Caco-2 (cell line): ENCODE measurements at regions not wholly inside any gene's neighbourhood (a gene's known extent, or its start where the extent isn't known, plus 50 kb on each side); places are given as distances from the start of the nearest gene placed in this dataset.
A peak's percentile ranks its signal among the peaks of the same experiment; 100 is the strongest.

Experiments
- BruUV-seq: library from RNA; stranded (reverse); fragments of 400-500 nt; replicated peaks from 2 replicates; lab custom pipeline; 2021; lab: Mats Ljungman, UMichigan
- CTCF ChIA-PET: fragments of 300-600 bp; sonication (Branson Sonifier 250); formaldehyde crosslinking; loops from one replicate; lab custom pipeline; 2022; ENCODE audit warnings: antibody characterized with exemption; lab: Charles Lee
- POLR2A ChIA-PET: fragments of 300-600 bp; sonication (Branson Sonifier 250); formaldehyde crosslinking; loops from one replicate; lab custom pipeline; 2022; ENCODE audit warnings: antibody characterized with exemption; lab: Charles Lee
- DNase-seq, 2 experiments: peaks; one replicate each; pipeline versions ENCODE4 v3.0.0 to v3.0.0-alpha.2; 2020 to 2022
- H3K27me3 ChIP-seq: replicated peaks from 2 replicates; pipeline ENCODE4 v1.6.0; 2011; ENCODE audit warnings: low read length; ENCODE audit not compliant: control insufficient read depth, insufficient read depth
- H3K36me3 ChIP-seq: 2 replicates; pipeline ENCODE4 v1.5.1; 2011; ENCODE audit warnings: low read length; ENCODE audit not compliant: control insufficient read depth, insufficient read depth
- H3K4me1 ChIP-seq: fragments of 250-450 bp; sonication (Bioruptor Pico); 2 replicates; pipeline ENCODE4 v1.5.1; 2020; ENCODE audit warnings: mild to moderate bottlenecking
- H3K4me3 ChIP-seq: 2 replicates; pipeline ENCODE4 v1.5.1; 2011; ENCODE audit warnings: low read depth, mild to moderate bottlenecking, control low read depth, low read length
- H3K9me3 ChIP-seq: fragments of 250-450 bp; sonication (Bioruptor Pico); 2 replicates; pipeline ENCODE4 v1.5.1; 2020; ENCODE audit warnings: mild to moderate bottlenecking, moderate library complexity
- H3K27ac Mint-ChIP-seq: one replicate; pipeline ENCODE4 v1.8.0; 2022; ENCODE audit warnings: mixed read lengths; ENCODE audit not compliant: unreplicated experiment
- H3K27me3 Mint-ChIP-seq: one replicate; pipeline ENCODE4 v1.8.0; 2022; ENCODE audit warnings: mixed read lengths; ENCODE audit not compliant: insufficient read depth, unreplicated experiment
- H3K36me3 Mint-ChIP-seq: one replicate; pipeline ENCODE4 v1.8.0; 2022; ENCODE audit warnings: mild to moderate bottlenecking, mixed read lengths; ENCODE audit not compliant: insufficient read depth, unreplicated experiment
- H3K4me1 Mint-ChIP-seq: one replicate; pipeline ENCODE4 v1.8.0; 2022; ENCODE audit warnings: low read depth, mixed read lengths; ENCODE audit not compliant: unreplicated experiment
- H3K4me3 Mint-ChIP-seq: one replicate; pipeline ENCODE4 v1.8.0; 2022; ENCODE audit warnings: mild to moderate bottlenecking, moderate library complexity, mixed read lengths; ENCODE audit not compliant: unreplicated experiment
- H3K9me3 Mint-ChIP-seq: one replicate; pipeline ENCODE4 v1.8.0; 2022; ENCODE audit warnings: mixed read lengths; ENCODE audit not compliant: unreplicated experiment
- CTCF ChIP-seq, 2 experiments: fragments of 200-600 bp in 1 of 2; IDR thresholded peaks; 1 replicate in 1 of 2; 2 replicates in 1 of 2; pipeline versions ENCODE4 v1.5.1 to v1.8.0; 2011 to 2022; ENCODE audit warnings: antibody characterized with exemption in 1 of 2, control low read depth in 1 of 2, inconsistent platforms in 1 of 2, low read depth in 1 of 2, low read length in 1 of 2, mild to moderate bottlenecking in 1 of 2, moderate library complexity in 1 of 2; ENCODE audit not compliant: insufficient read depth in 1 of 2, severe bottlenecking in 1 of 2, unreplicated experiment in 1 of 2
- intact Hi-C: fragments of 100-400 bp; cut with micrococcal nuclease; formaldehyde crosslinking; loops from one replicate; pipeline ENCODE4 v1.10.0; 2022; ENCODE audit not compliant: unreplicated experiment

GRCh38 chr1:170789063-170789462 is 125.1 kb downstream of the PRRX1 start:
- H3K4me1 Mint-ChIP-seq, result no peaks in the 10 kb centered on the region
- no peak for DNase-seq
- ChIA-PET CTCF (no interaction called here), POLR2A (no interaction called here)
- no peaks in the 10 kb centered on the region for H3K4me1 ChIP-seq
- TF ChIP-seq CTCF (IDR thresholded peaks at IDR 0.05; ENCODE audit: insufficient read depth in 1 of 2, low read depth in 1 of 2, low read length in 1 of 2, severe bottlenecking in 1 of 2, unreplicated experiment in 1 of 2), result no peak
- H3K27me3 Mint-ChIP-seq, result peaks cover 2% of the 10 kb centered on the region
- BruUV-seq, result no TSS peak
- H3K9me3 ChIP-seq, result no peaks in the 10 kb centered on the region
- H3K36me3 Mint-ChIP-seq, result no peaks in the 10 kb centered on the region
- H3K27me3 ChIP-seq, result no peaks in the 10 kb centered on the region
- no peak overlapping the region for H3K27ac Mint-ChIP-seq
- no peak overlapping the region for H3K4me3 ChIP-seq
- no peak overlapping the region for H3K4me3 Mint-ChIP-seq
- intact Hi-C loops, result no loop called here
- no peaks in the 10 kb centered on the region for H3K36me3 ChIP-seq
- no peaks in the 10 kb centered on the region for H3K9me3 Mint-ChIP-seq

GRCh38 chr1:170790175-170790574 is 126.2 kb downstream of the PRRX1 start:
- Histone ChIP-seq H3K4me1 (no peaks in the 10 kb centered on the region), H3K27me3 (no peaks in the 10 kb centered on the region), H3K9me3 (no peaks in the 10 kb centered on the region), H3K4me3 (no peak overlapping the region), H3K36me3 (no peaks in the 10 kb centered on the region)
- BruUV-seq, result no TSS peak
- peaks cover 2% of the 10 kb centered on the region for H3K27me3 Mint-ChIP-seq
- no peak for DNase-seq
- no peaks in the 10 kb centered on the region for H3K9me3 Mint-ChIP-seq
- no peaks in the 10 kb centered on the region for H3K4me1 Mint-ChIP-seq
- H3K36me3 Mint-ChIP-seq, result no peaks in the 10 kb centered on the region
- no peak overlapping the region for H3K27ac Mint-ChIP-seq
- TF ChIP-seq CTCF (IDR thresholded peaks at IDR 0.05; ENCODE audit: insufficient read depth in 1 of 2, low read depth in 1 of 2, low read length in 1 of 2, severe bottlenecking in 1 of 2, unreplicated experiment in 1 of 2), result peak in 1 of 2 experiments; percentile 29
- H3K4me3 Mint-ChIP-seq, result no peak overlapping the region
- CTCF ChIA-PET, result no interaction called here
- intact Hi-C loops, result loop anchor here (10.0 kb wide), 1 partner anchor 135 kb away; no protein-coding TSS in a partner anchor
- POLR2A ChIA-PET, result no interaction called here

- TF ChIP-seq CTCF (IDR thresholded peaks at IDR 0.05; ENCODE audit: insufficient read depth in 1 of 2, low read depth in 1 of 2, low read length in 1 of 2, severe bottlenecking in 1 of 2, unreplicated experiment in 1 of 2), result no peak
- no peak overlapping the region for H3K4me3 ChIP-seq
- Mint-ChIP-seq H3K4me1 (no peaks in the 10 kb centered on the region), H3K36me3 (no peaks in the 10 kb centered on the region), H3K27ac (no peak overlapping the region), H3K4me3 (no peak overlapping the region), H3K27me3 (peaks cover 2% of the 10 kb centered on the region), H3K9me3 (no peaks in the 10 kb centered on the region)
- no peaks in the 10 kb centered on the region for H3K9me3 ChIP-seq
- no peaks in the 10 kb centered on the region for H3K36me3 ChIP-seq
- no peaks in the 10 kb centered on the region for H3K27me3 ChIP-seq
- intact Hi-C loops, result loop anchor here (10.0 kb wide), 1 partner anchor 134 kb away; no protein-coding TSS in a partner anchor
- no peak for DNase-seq
- ChIA-PET CTCF (no interaction called here), POLR2A (no interaction called here)
- BruUV-seq, result no TSS peak
- H3K4me1 ChIP-seq, result no peaks in the 10 kb centered on the region
Observed at GRCh38 chr1:170790651-170791071, 126.7 kb downstream of the PRRX1 start.
